ENCODE measurements at regions not wholly inside any gene's neighbourhood (a gene's known extent, or its start where the extent isn't known, plus 50 kb on each side); places are given as distances from the start of the nearest gene placed in this dataset.

DNA sequence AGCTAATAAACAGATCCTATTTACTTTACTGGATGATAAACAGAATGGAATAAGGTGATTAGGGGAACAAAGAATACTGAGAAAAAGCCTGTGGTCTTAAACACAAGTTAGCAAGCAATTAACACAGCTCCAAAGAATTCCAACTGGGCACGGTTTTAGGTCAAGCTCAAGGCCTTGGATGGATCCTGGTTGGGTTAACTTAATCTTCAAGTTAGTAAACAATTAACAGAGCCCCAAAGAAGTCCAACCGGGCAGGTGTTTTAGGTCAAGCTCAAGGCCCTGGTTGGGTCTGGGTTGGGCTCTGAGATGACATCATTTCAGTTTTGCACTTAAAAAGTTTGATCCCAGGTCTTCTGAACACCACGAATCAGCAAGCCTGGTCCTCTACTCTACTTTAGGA lies 1086.3 kb upstream of the TMPRSS15 start:
- TF ChIP-seq, protein P1, sequence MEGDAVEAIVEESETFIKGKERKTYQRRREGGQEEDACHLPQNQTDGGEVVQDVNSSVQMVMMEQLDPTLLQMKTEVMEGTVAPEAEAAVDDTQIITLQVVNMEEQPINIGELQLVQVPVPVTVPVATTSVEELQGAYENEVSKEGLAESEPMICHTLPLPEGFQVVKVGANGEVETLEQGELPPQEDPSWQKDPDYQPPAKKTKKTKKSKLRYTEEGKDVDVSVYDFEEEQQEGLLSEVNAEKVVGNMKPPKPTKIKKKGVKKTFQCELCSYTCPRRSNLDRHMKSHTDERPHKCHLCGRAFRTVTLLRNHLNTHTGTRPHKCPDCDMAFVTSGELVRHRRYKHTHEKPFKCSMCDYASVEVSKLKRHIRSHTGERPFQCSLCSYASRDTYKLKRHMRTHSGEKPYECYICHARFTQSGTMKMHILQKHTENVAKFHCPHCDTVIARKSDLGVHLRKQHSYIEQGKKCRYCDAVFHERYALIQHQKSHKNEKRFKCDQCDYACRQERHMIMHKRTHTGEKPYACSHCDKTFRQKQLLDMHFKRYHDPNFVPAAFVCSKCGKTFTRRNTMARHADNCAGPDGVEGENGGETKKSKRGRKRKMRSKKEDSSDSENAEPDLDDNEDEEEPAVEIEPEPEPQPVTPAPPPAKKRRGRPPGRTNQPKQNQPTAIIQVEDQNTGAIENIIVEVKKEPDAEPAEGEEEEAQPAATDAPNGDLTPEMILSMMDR (IDR thresholded peaks at IDR 0.05 in 8 of 11, conservative IDR thresholded peaks at IDR 0.05 in 3 of 11) = no peak
- TF ChIP-seq POLR2A (IDR thresholded peaks at IDR 0.05) = no peak
- TF ChIP-seq POLR2AphosphoS5 (IDR thresholded peaks at IDR 0.05) = no peak
